Loucy (cell line): ENCODE measurements at regions not wholly inside any gene's neighbourhood (a gene's known extent, or its start where the extent isn't known, plus 50 kb on each side); places are given as distances from the start of the nearest gene placed in this dataset.

Experiments
- H2AFZ ChIP-seq: fragments of 200-600 bp; sonication (generic); 2 replicates; pipeline ENCODE4 v1.6.0; 2016; ENCODE audit warnings: antibody characterized with exemption, mild to moderate bottlenecking, low read length, moderate library complexity
- H3F3A ChIP-seq: fragments of 200-600 bp; 2 replicates; pipeline ENCODE4 v1.6.0; 2016; ENCODE audit warnings: antibody characterized with exemption, low read depth, mild to moderate bottlenecking
- H3K27me3 ChIP-seq: fragments of 200-600 bp; sonication (generic); 2 replicates; pipeline ENCODE4 v1.6.1; 2014; ENCODE audit warnings: low read length, mild to moderate bottlenecking; ENCODE audit not compliant: insufficient read depth, poor library complexity, severe bottlenecking
- H3K36me3 ChIP-seq: fragments of 200-600 bp; sonication (generic); 2 replicates; pipeline ENCODE4 v1.6.1; 2016; ENCODE audit warnings: low read length; ENCODE audit not compliant: insufficient read depth
- H3K4me1 ChIP-seq: fragments of 200-600 bp; sonication (generic); 2 replicates; pipeline ENCODE4 v1.5.1; 2014; ENCODE audit warnings: low read length, mild to moderate bottlenecking; ENCODE audit not compliant: insufficient read depth, poor library complexity, severe bottlenecking
- H3K4me2 ChIP-seq: fragments of 200-600 bp; sonication (generic); 2 replicates; pipeline ENCODE4 v1.6.0; 2014; ENCODE audit warnings: antibody characterized with exemption, low read length, low read depth, mild to moderate bottlenecking; ENCODE audit not compliant: poor library complexity, severe bottlenecking
- H3K4me3 ChIP-seq: fragments of 200-600 bp; sonication (generic); 2 replicates; pipeline ENCODE4 v1.5.1; 2014; ENCODE audit warnings: low read length, mild to moderate bottlenecking, mixed read lengths; ENCODE audit not compliant: poor library complexity, severe bottlenecking
- H3K79me2 ChIP-seq: fragments of 200-600 bp; sonication (generic); 2 replicates; pipeline ENCODE4 v1.6.1; 2014; ENCODE audit warnings: low read length; ENCODE audit not compliant: insufficient read depth
- H3K9ac ChIP-seq: fragments of 200-600 bp; sonication (generic); 2 replicates; pipeline ENCODE4 v1.6.0; 2014; ENCODE audit warnings: mild to moderate bottlenecking, low read depth, low read length, moderate library complexity; ENCODE audit not compliant: poor library complexity, severe bottlenecking
- H3K9me2 ChIP-seq: fragments of 200-600 bp; sonication (generic); replicated peaks from 2 replicates; pipeline ENCODE4 v1.6.1; 2016; ENCODE audit warnings: low read depth, low read length, mixed read lengths
- H3K9me3 ChIP-seq: fragments of 200-600 bp; sonication (generic); 2 replicates; pipeline ENCODE4 v1.6.1; 2014; ENCODE audit warnings: mild to moderate bottlenecking, antibody characterized with exemption, low read length, low read depth; ENCODE audit not compliant: insufficient read depth
- H4K20me1 ChIP-seq: fragments of 200-600 bp; sonication (generic); 2 replicates; pipeline ENCODE4 v1.6.0; 2014; ENCODE audit warnings: antibody characterized with exemption, low read length, mild to moderate bottlenecking; ENCODE audit not compliant: insufficient read depth, poor library complexity, severe bottlenecking
- EZH2phosphoT487 ChIP-seq: fragments of 200-600 bp; IDR thresholded peaks from 2 replicates; pipeline ENCODE4 v1.6.1; 2018; ENCODE audit warnings: antibody characterized with exemption, mild to moderate bottlenecking, moderate library complexity, borderline replicate concordance
- TF ChIP-seq, protein P1 (sequence below): fragments of 200-600 bp; sonication (generic); conservative IDR thresholded peaks from 2 replicates; pipeline ENCODE4 v1.5.1; 2014; ENCODE audit warnings: mild to moderate bottlenecking, antibody characterized with exemption, low read length

DNA sequence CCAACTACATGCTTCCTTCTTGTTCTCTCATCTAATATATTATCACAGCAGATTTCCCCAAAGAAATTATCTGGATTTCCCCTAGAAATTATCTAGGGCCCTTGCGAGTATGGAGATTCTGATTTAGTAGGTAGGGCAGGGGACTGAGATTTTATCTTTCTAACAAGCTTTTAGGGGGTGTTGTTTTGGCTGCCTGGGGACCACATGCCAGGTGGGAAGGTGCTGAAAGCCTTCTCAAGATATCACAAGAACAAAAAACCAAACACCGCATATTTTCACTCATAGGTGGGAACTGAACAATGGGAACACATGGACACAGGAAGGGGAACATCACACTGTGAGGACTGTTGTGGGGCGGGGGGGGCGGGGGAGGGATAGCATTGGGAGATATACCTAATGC is 146.5 kb upstream of the CDH10 start:
- no peak overlapping the region for H3K4me3 ChIP-seq
- no peak overlapping the region for H2AFZ ChIP-seq
- H3K9me3 ChIP-seq: no peaks in the 10 kb centered on the region
- no peaks in the 10 kb centered on the region for H3K79me2 ChIP-seq
- H3K4me1 ChIP-seq: no peaks in the 10 kb centered on the region
- no peak overlapping the region for H3K9ac ChIP-seq
- H3K9me2 ChIP-seq: no peaks in the 10 kb centered on the region
- TF ChIP-seq EZH2phosphoT487: no peak
- TF ChIP-seq, protein P1, sequence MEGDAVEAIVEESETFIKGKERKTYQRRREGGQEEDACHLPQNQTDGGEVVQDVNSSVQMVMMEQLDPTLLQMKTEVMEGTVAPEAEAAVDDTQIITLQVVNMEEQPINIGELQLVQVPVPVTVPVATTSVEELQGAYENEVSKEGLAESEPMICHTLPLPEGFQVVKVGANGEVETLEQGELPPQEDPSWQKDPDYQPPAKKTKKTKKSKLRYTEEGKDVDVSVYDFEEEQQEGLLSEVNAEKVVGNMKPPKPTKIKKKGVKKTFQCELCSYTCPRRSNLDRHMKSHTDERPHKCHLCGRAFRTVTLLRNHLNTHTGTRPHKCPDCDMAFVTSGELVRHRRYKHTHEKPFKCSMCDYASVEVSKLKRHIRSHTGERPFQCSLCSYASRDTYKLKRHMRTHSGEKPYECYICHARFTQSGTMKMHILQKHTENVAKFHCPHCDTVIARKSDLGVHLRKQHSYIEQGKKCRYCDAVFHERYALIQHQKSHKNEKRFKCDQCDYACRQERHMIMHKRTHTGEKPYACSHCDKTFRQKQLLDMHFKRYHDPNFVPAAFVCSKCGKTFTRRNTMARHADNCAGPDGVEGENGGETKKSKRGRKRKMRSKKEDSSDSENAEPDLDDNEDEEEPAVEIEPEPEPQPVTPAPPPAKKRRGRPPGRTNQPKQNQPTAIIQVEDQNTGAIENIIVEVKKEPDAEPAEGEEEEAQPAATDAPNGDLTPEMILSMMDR: no peak
- H3K27me3 ChIP-seq: no peaks in the 10 kb centered on the region
- H4K20me1 ChIP-seq: no peaks in the 10 kb centered on the region
- no peaks in the 10 kb centered on the region for H3K36me3 ChIP-seq
- no peaks in the 10 kb centered on the region for H3F3A ChIP-seq
- no peak overlapping the region for H3K4me2 ChIP-seq

DNA sequence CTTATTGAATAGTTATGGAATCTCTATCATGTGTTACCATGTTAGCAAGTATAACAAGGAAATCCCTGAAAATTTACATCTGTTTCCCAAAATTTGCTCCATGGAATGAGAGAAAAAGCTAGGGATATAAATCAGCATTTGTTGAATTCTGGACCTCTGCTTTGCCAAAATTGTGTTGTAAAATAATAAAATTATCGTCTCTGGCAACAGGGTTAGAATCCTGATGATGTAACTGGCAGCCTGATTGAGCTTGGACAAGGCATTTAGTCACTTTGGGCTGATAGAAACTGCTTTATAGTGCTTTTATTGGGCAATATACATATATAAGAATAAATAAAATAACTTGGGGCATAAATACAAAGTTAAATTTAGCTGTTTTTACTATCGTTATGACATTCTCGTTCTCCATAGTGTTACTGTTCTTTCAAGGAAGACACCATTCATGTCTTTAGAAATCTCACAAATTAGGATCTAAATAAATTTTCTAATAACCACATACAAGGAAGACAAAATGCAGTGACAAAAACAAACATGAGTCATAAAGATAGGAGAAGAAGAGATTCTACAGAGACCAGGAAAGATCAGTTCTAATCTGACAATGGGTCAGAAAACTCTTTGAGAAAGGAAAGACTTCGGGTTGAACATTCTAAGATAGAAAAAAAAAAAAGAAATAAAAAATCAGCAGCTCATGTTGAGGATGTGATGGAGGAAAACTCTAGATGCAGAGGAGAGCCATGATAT is 145.0 kb upstream of the CDH10 start:
- H2AFZ ChIP-seq: no peak overlapping the region
- H3K79me2 ChIP-seq: no peaks in the 10 kb centered on the region
- no peak overlapping the region for H3K9ac ChIP-seq
- H3K4me3 ChIP-seq: no peak overlapping the region
- no peaks in the 10 kb centered on the region for H3K4me1 ChIP-seq
- H3K36me3 ChIP-seq: no peaks in the 10 kb centered on the region
- no peaks in the 10 kb centered on the region for H3F3A ChIP-seq
- no peaks in the 10 kb centered on the region for H3K9me2 ChIP-seq
- H3K4me2 ChIP-seq: no peak overlapping the region
- TF ChIP-seq EZH2phosphoT487: no peak
- TF ChIP-seq, protein P1: no peak
- H4K20me1 ChIP-seq: no peaks in the 10 kb centered on the region
- H3K9me3 ChIP-seq: no peaks in the 10 kb centered on the region
- no peaks in the 10 kb centered on the region for H3K27me3 ChIP-seq

DNA sequence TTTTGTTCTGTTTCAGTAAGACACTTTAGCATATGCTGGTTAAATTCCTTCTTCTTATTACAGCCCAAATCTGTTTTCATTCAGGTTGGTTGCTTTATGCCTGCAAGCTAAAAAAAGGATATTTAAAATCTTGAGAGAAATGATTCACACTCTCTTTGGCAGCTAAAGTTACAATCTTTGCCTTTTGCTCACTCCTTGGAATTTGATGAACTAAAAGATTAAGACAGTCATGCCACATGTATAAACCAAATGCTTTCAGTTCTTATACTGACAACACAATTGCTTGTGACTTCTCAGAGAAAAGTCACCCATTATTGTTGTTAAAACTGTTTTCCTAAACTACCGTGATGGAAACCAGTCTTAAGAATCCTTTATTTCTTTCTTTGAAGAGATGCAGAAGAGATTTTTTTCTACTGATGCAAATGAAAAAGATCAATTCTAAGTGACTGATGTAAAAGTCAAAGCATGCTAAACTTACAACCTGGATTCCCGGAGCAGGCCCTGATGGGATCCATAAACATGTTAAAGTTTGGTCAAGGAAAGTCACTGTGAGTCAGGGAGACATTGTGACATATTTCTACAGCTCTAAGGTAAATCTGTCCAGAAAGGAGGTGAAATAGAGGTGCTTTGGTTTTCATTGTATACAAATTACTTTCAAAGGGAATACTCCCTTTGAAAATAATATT is 144.2 kb upstream of the CDH10 start:
- no peaks in the 10 kb centered on the region for H3K36me3 ChIP-seq
- H3K4me3 ChIP-seq: no peak overlapping the region
- H3K9me2 ChIP-seq: no peaks in the 10 kb centered on the region
- H3K4me1 ChIP-seq: no peaks in the 10 kb centered on the region
- H3K27me3 ChIP-seq: no peaks in the 10 kb centered on the region
- no peaks in the 10 kb centered on the region for H4K20me1 ChIP-seq
- H3K9me3 ChIP-seq: no peaks in the 10 kb centered on the region
- TF ChIP-seq, protein P1: no peak
- no peak for TF ChIP-seq EZH2phosphoT487
- H2AFZ ChIP-seq: no peak overlapping the region
- no peak overlapping the region for H3K4me2 ChIP-seq
- H3K9ac ChIP-seq: no peak overlapping the region
- H3F3A ChIP-seq: no peaks in the 10 kb centered on the region
- no peaks in the 10 kb centered on the region for H3K79me2 ChIP-seq
